WTC11 (cell line): ENCODE measurements at regions not wholly inside any gene's neighbourhood (a gene's known extent, or its start where the extent isn't known, plus 50 kb on each side); places are given as distances from the start of the nearest gene placed in this dataset.

Experiments
- ATAC-seq: fragments of 200-7000 bp; cut with Tn5 transposase; 2 replicates; pipeline ENCODE4 v1.10.0; 2021; ENCODE audit warnings: mild to moderate bottlenecking, moderate library complexity
- CTCF ChIA-PET: fragments of 300-600 bp; sonication (Branson Sonifier 250); formaldehyde crosslinking; loops from one replicate; lab custom pipeline; 2021; ENCODE audit warnings: antibody characterized with exemption; lab: Charles Lee
- POLR2A ChIA-PET: fragments of 350-600 bp; sonication (Branson Sonifier 250); formaldehyde crosslinking; loops from one replicate; lab custom pipeline; 2021; ENCODE audit warnings: antibody characterized with exemption; lab: Charles Lee
- DNase-seq: peaks from one replicate; pipeline ENCODE4 v3.0.0; 2021; ENCODE audit warnings: low spot score
- H3K27ac Mint-ChIP-seq: 2 replicates; pipeline ENCODE4 v1.8.0; 2021; ENCODE audit warnings: mixed read lengths
- H3K27me3 Mint-ChIP-seq: 2 replicates; pipeline ENCODE4 v1.8.0; 2021; ENCODE audit warnings: low read depth, mild to moderate bottlenecking, moderate library complexity, mixed read lengths
- H3K36me3 Mint-ChIP-seq: 2 replicates; pipeline ENCODE4 v1.8.0; 2021; ENCODE audit warnings: mixed read lengths
- H3K4me1 Mint-ChIP-seq: 2 replicates; pipeline ENCODE4 v1.8.0; 2022; ENCODE audit warnings: mixed read lengths
- H3K4me3 Mint-ChIP-seq: 2 replicates; pipeline ENCODE4 v1.8.0; 2021; ENCODE audit warnings: mild to moderate bottlenecking, moderate library complexity, mixed read lengths
- H3K9me3 Mint-ChIP-seq: 2 replicates; pipeline ENCODE4 v1.8.0; 2021; ENCODE audit warnings: mixed read lengths
- EMX1 ChIP-seq: fragments of 250-450 bp; sonication (Bioruptor Pico); IDR thresholded peaks from 2 replicates; pipeline ENCODE4 v1.8.0; 2021; ENCODE audit warnings: mild to moderate bottlenecking
- ESRRA ChIP-seq: sonication (generic); formaldehyde crosslinking; IDR thresholded peaks from 2 replicates; pipeline ENCODE4 v1.8.1; 2022; ENCODE audit warnings: mild to moderate bottlenecking, missing genetic modification reagents, borderline replicate concordance
- FOXJ3 ChIP-seq: sonication (generic); formaldehyde crosslinking; IDR thresholded peaks from 2 replicates; pipeline ENCODE4 v1.9.0; 2021; ENCODE audit warnings: missing genetic modification reagents, mild to moderate bottlenecking, borderline replicate concordance
- FOXP1 ChIP-seq: sonication (generic); formaldehyde crosslinking; IDR thresholded peaks from 2 replicates; pipeline ENCODE4 v1.8.0; 2022; ENCODE audit warnings: missing genetic modification reagents, mild to moderate bottlenecking, moderate library complexity, borderline replicate concordance
- NFE2L1 ChIP-seq: sonication (generic); formaldehyde crosslinking; IDR thresholded peaks from 2 replicates; pipeline ENCODE4 v1.8.1; 2023; ENCODE audit warnings: missing genetic modification reagents
- NR2C2 ChIP-seq: sonication (generic); formaldehyde crosslinking; IDR thresholded peaks from 2 replicates; pipeline ENCODE4 v1.8.0; 2022; ENCODE audit warnings: mild to moderate bottlenecking, missing genetic modification reagents
- NR3C1 ChIP-seq: sonication (generic); formaldehyde crosslinking; conservative IDR thresholded peaks from 2 replicates; pipeline ENCODE4 v1.8.1; 2023; ENCODE audit warnings: low read depth, mild to moderate bottlenecking, missing genetic modification reagents
- OVOL2 ChIP-seq: fragments of 250-450 bp; sonication (Bioruptor Pico); IDR thresholded peaks from 2 replicates; pipeline ENCODE4 v1.9.0; 2021; ENCODE audit warnings: mild to moderate bottlenecking, borderline replicate concordance
- PRRX2 ChIP-seq: fragments of 250-450 bp; sonication (Bioruptor Pico); IDR thresholded peaks from 2 replicates; pipeline ENCODE4 v1.8.0; 2021; ENCODE audit warnings: mild to moderate bottlenecking
- RELA ChIP-seq: sonication (generic); formaldehyde crosslinking; IDR thresholded peaks from 2 replicates; pipeline ENCODE4 v1.8.1; 2022; ENCODE audit warnings: missing genetic modification reagents, mild to moderate bottlenecking, borderline replicate concordance
- SOX15 ChIP-seq: fragments of 250-450 bp; sonication (Bioruptor Pico); IDR thresholded peaks from 2 replicates; pipeline ENCODE4 v1.9.0; 2021; ENCODE audit warnings: mild to moderate bottlenecking
- ZNF232 ChIP-seq: sonication (generic); formaldehyde crosslinking; IDR thresholded peaks from 2 replicates; pipeline ENCODE4 v1.8.0; 2022; ENCODE audit warnings: mild to moderate bottlenecking, missing genetic modification reagents
- ZNF671 ChIP-seq: fragments of 250-450 bp; sonication (Bioruptor Pico); IDR thresholded peaks from 2 replicates; pipeline ENCODE4 v1.8.0; 2021; ENCODE audit warnings: mild to moderate bottlenecking
- TF ChIP-seq, protein P1 (sequence below): sonication (generic); formaldehyde crosslinking; IDR thresholded peaks from 2 replicates; pipeline ENCODE4 v1.8.1; 2023; ENCODE audit warnings: mild to moderate bottlenecking, missing genetic modification reagents
- TF ChIP-seq, protein P2 (sequence below): fragments of 200-600 bp; IDR thresholded peaks from 2 replicates; pipeline ENCODE4 v1.8.0; 2022; ENCODE audit warnings: antibody characterized with exemption
- TF ChIP-seq, protein P3 (sequence below): sonication (generic); formaldehyde crosslinking; IDR thresholded peaks from 2 replicates; pipeline ENCODE4 v1.8.1; 2022; ENCODE audit warnings: low read depth, mild to moderate bottlenecking, moderate library complexity, missing genetic modification reagents, borderline replicate concordance
- TF ChIP-seq, protein P4 (sequence below): sonication (generic); formaldehyde crosslinking; IDR thresholded peaks from 2 replicates; pipeline ENCODE4 v1.8.0; 2022; ENCODE audit warnings: mild to moderate bottlenecking, missing genetic modification reagents
- TF ChIP-seq, protein P5 (sequence below): fragments of 250-450 bp; sonication (Bioruptor Pico); conservative IDR thresholded peaks from 2 replicates; pipeline ENCODE4 v1.9.0; 2021; ENCODE audit warnings: mild to moderate bottlenecking
- TF ChIP-seq, protein P6 (sequence below): fragments of 250-450 bp; sonication (Bioruptor Pico); IDR thresholded peaks from 2 replicates; pipeline ENCODE4 v1.9.0; 2021; ENCODE audit warnings: moderate library complexity, mild to moderate bottlenecking, inconsistent platforms, borderline replicate concordance

DNA sequence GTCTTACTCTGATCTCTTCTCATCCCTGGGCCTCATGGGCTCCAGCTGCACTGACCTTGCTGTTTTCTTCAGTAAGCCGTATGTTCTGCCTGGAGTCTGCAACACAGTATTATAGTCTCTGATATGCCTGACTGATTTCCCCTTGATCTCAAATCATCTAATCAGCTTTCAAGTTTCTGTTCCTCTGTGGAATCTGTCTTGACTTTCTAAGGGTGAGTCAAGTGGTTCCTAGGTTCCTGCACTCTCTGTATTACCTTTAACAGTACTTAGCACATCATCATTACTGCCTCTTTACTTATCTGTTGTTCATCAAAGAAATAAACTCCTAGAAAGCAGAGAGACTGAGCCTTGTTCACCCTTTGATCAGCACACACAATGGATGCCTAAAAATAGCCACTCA is 350.7 kb downstream of the LMO7 start (continued):
- TF ChIP-seq, protein P1, sequence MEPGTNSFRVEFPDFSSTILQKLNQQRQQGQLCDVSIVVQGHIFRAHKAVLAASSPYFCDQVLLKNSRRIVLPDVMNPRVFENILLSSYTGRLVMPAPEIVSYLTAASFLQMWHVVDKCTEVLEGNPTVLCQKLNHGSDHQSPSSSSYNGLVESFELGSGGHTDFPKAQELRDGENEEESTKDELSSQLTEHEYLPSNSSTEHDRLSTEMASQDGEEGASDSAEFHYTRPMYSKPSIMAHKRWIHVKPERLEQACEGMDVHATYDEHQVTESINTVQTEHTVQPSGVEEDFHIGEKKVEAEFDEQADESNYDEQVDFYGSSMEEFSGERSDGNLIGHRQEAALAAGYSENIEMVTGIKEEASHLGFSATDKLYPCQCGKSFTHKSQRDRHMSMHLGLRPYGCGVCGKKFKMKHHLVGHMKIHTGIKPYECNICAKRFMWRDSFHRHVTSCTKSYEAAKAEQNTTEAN (CRISPR knock-in tag), result no peak

DNA sequence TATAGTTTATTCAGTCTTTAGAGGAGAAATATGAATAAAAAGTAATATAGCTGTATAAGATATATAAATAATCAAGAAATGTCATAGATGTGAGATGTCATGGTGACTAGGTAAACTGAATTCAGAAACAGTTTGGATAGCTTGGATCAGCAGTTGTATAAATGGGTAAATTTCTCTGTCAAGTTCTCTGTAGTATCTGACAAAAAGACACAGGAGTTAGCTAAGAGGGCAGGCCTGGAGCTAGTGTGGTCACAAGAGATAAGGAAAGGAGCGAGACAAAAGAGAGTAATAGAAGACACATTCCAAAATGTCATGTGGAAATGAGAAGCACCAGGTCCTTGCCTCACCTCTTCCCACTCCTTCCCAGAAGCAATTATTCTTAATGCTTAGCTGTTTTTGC is 349.0 kb downstream of the LMO7 start:
- ATAC-seq (no peak), DNase-seq (no peak)
- Mint-ChIP-seq H3K9me3 (peaks cover 5% of the 10 kb centered on the region; the same call in 1 of the 2 replicates), H3K27me3 (no peaks in the 10 kb centered on the region), H3K4me1 (no peaks in the 10 kb centered on the region), H3K36me3 (no peaks in the 10 kb centered on the region), H3K27ac (no peak overlapping the region), H3K4me3 (no peak overlapping the region)
- ChIA-PET POLR2A (no interaction called here), CTCF (interaction anchor here (1.5 kb wide), 1 partner anchor 310 kb away, joined by 5 read pairs; no protein-coding TSS in a partner anchor)
- no peak for TF ChIP-seq NFE2L1 (CRISPR knock-in tag)

DNA sequence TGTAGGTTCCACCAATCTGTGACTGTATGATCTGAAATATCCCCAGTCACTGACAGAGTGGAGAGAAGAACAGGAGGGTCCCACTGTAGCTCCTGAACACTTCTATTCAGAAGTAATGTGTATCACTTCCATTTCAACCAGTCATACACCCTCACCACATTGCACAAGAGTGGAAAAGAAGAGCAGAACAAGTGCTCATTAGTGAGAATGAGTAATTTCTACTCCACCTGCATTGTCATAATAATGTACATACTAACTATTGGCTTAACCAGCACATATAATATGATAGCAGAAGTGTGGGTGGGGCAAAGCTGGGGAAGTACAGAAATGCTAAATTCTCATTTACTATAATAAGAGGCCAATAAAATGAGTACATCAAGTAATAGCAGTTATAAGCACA is 342.7 kb downstream of the LMO7 start:
- Mint-ChIP-seq H3K9me3 (no peaks in the 10 kb centered on the region), H3K27me3 (no peaks in the 10 kb centered on the region), H3K4me1 (no peaks in the 10 kb centered on the region), H3K36me3 (no peaks in the 10 kb centered on the region), H3K4me3 (no peak overlapping the region), H3K27ac (no peak overlapping the region)
- POLR2A ChIA-PET, result no interaction called here
- TF ChIP-seq ZNF671 (no peak), EMX1 (no peak), FOXP1 (CRISPR knock-in tag) (no peak), ZNF232 (CRISPR knock-in tag) (no peak), FOXJ3 (CRISPR knock-in tag) (no peak), ESRRA (no peak), OVOL2 (CRISPR knock-in tag) (no peak)
- TF ChIP-seq, protein P1 (CRISPR knock-in tag), result no peak
- TF ChIP-seq, protein P2, sequence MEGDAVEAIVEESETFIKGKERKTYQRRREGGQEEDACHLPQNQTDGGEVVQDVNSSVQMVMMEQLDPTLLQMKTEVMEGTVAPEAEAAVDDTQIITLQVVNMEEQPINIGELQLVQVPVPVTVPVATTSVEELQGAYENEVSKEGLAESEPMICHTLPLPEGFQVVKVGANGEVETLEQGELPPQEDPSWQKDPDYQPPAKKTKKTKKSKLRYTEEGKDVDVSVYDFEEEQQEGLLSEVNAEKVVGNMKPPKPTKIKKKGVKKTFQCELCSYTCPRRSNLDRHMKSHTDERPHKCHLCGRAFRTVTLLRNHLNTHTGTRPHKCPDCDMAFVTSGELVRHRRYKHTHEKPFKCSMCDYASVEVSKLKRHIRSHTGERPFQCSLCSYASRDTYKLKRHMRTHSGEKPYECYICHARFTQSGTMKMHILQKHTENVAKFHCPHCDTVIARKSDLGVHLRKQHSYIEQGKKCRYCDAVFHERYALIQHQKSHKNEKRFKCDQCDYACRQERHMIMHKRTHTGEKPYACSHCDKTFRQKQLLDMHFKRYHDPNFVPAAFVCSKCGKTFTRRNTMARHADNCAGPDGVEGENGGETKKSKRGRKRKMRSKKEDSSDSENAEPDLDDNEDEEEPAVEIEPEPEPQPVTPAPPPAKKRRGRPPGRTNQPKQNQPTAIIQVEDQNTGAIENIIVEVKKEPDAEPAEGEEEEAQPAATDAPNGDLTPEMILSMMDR, result no peak
- TF ChIP-seq, protein P3, sequence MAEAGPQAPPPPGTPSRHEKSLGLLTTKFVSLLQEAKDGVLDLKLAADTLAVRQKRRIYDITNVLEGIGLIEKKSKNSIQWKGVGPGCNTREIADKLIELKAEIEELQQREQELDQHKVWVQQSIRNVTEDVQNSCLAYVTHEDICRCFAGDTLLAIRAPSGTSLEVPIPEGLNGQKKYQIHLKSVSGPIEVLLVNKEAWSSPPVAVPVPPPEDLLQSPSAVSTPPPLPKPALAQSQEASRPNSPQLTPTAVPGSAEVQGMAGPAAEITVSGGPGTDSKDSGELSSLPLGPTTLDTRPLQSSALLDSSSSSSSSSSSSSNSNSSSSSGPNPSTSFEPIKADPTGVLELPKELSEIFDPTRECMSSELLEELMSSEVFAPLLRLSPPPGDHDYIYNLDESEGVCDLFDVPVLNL (CRISPR knock-in tag), result no peak
- ATAC-seq, result no peak
- no peak for DNase-seq
- CTCF ChIA-PET, result no interaction called here

DNA sequence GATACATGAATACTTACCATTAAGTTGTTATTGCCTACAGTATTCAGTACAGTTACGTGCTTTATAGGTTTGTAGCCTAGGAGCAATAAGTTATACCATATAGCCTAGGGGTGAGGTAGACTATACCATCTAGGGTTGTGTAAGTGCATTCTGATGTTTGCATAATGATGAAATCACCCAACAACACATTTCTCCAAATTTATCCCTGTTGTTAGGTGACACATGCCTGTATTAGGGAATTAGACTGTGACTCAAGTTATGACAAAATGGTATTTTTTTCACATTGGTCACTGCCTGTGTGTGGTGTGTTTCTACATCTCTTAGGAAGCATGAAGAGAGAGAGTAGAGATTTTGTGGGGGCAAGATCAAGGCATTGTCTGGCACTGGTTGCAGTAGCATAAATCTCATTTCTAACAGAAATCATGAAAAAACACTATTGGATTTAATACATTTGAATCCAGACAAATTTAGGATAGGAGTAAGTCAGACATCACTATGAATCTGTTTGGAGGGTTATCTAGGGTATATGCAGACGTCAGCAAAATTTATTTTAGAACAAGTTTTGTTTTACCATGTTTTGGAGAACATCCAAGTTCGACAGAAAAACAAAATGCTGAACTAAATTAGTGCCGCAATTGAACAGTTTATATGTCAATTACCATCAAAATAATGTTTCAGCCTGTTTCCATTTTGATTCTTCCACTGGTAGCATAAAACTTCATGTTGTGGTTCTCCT is 332.1 kb downstream of the LMO7 start:
- Mint-ChIP-seq H3K4me1 (peaks cover 6% of the 10 kb centered on the region), H3K27ac (no peak overlapping the region), H3K9me3 (no peaks in the 10 kb centered on the region), H3K36me3 (no peaks in the 10 kb centered on the region), H3K4me3 (no peak overlapping the region), H3K27me3 (no peaks in the 10 kb centered on the region)
- ChIA-PET CTCF (no interaction called here), POLR2A (no interaction called here)
- no peak for DNase-seq
- ATAC-seq, result no peak
- TF ChIP-seq, protein P4, sequence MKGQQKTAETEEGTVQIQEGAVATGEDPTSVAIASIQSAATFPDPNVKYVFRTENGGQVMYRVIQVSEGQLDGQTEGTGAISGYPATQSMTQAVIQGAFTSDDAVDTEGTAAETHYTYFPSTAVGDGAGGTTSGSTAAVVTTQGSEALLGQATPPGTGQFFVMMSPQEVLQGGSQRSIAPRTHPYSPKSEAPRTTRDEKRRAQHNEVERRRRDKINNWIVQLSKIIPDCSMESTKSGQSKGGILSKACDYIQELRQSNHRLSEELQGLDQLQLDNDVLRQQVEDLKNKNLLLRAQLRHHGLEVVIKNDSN (CRISPR knock-in tag), result no peak
- TF ChIP-seq FOXP1 (CRISPR knock-in tag) (no peak), RELA (CRISPR knock-in tag) (no peak), SOX15 (CRISPR knock-in tag) (no peak), NR2C2 (CRISPR knock-in tag) (no peak), PRRX2 (CRISPR knock-in tag) (no peak), NFE2L1 (CRISPR knock-in tag) (no peak), NR3C1 (CRISPR knock-in tag) (no peak)
- TF ChIP-seq, protein P5, sequence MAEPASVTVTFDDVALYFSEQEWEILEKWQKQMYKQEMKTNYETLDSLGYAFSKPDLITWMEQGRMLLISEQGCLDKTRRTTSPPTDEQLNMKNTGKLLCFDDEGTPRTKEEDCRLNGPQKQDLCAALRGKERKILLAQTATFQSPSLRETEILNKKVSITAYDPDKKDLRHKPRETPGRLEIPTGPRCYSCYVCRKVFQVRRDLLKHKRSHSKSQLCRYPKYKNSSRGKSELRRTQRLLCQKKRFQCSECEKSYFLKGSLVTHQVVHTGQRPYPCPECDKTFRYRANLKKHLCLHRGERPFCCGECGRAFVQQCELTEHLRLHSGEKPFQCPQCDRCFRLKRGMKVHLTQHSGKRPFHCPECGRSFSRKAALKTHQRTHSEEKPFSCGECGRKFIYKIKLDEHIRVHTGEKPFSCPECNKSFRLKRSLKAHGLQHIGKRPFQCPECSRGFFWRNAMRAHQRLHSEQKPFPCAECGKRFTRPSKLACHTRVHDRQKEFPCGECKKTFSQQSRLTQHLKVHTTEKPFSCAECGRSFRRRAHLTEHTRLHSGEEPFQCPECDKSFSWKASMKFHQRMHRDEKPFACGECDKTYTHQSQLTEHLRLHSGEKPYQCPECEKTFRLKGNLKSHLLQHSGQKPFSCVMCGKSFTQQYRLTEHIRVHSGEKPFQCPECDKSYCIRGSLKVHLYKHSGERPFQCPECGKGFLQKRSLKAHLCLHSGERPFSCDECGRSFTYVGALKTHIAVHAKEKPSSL, result no peak
- TF ChIP-seq, protein P6, sequence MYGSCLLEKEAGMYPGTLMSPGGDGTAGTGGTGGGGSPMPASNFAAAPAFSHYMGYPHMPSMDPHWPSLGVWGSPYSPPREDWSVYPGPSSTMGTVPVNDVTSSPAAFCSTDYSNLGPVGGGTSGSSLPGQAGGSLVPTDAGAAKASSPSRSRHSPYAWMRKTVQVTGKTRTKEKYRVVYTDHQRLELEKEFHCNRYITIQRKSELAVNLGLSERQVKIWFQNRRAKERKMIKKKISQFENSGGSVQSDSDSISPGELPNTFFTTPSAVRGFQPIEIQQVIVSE (CRISPR knock-in tag), result no peak
